HG03039 (cell line): ENCODE measurements at regions not wholly inside any gene's neighbourhood (a gene's known extent, or its start where the extent isn't known, plus 50 kb on each side); places are given as distances from the start of the nearest gene placed in this dataset.

Experiments used
- ATAC-seq: cut with Tn5 transposase; IDR thresholded peaks from one replicate; pipeline ENCODE4 v1.9.1; 2021; ENCODE audit warnings: mild to moderate bottlenecking, moderate library complexity; ENCODE audit not compliant: unreplicated experiment

- no peak for ATAC-seq
Measured at GRCh38 chr3:15942936-15943335, 145.2 kb upstream of the ANKRD28 start.

DNA sequence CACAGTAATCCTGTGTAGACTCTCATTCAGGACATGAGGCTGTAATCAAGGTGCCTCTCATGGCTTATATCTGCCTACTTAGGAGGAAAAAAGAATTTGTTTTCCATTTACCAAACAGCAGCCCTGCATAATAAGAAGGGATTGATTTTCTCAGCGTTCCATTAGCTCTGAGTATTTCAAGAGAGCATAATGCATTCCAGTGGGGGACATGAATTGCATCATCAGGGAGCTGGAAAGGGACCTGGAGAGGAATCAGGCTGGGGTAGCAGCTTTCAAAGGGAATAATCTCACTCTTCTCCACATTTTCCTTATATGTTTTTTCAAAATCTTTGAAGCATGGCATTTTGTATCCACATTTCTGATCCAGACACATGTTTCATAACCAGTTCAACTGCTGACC lies 150.6 kb upstream of the ANKRD28 start:
- no peak for ATAC-seq

DNA sequence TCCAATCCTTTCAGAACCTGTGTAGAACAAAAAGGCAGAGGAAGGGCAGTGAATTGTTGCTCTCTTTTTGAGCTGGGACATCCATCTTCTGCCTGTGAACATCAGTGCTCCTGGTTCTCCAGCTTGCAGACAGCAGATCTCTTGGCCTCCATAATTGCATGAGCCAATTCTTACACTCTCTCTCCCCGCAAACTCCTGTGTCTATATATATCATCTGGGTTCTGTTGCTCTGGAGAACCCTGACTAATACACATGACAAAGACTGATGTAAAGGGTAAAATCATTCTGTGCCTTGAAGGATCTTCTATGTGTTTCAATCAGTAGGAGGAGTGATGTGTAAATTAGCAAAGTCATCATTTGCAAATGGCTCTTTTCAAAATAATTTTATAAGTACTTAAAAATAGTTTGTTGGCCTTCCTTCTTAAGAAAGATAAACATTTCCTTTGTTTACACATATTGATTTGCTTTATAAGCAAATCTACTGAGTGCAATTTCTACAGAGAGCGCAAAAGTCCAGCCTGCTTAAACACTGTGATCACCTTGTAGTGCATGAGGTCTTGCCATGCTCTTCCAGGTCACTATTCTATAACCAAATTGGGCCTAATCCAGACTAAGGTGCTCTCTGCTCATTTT lies 154.9 kb upstream of the ANKRD28 start:
- no peak for ATAC-seq

DNA sequence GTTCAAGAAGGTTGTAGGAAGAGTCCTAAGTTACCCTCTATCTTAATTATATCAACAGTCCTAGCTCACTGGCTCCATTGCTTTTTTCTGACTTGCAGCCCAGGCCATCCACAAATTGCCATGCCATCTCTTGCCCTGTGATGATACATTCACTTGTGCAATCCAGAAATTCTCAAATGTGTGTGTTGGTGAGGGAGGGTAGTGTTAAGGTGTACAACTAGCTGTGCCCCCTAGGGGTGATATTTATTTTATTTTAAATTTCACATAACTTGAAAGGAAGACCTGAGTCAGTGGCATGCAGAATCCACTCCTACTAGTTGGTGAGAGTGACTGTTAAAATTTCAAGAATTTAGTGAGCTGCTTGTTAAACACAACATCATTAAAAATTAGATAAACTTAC lies 156.1 kb upstream of the ANKRD28 start:
- no peak for ATAC-seq

GRCh38 chr3:15955968-15956367 lies 158.2 kb upstream of the ANKRD28 start:
- ATAC-seq, result no peak

DNA sequence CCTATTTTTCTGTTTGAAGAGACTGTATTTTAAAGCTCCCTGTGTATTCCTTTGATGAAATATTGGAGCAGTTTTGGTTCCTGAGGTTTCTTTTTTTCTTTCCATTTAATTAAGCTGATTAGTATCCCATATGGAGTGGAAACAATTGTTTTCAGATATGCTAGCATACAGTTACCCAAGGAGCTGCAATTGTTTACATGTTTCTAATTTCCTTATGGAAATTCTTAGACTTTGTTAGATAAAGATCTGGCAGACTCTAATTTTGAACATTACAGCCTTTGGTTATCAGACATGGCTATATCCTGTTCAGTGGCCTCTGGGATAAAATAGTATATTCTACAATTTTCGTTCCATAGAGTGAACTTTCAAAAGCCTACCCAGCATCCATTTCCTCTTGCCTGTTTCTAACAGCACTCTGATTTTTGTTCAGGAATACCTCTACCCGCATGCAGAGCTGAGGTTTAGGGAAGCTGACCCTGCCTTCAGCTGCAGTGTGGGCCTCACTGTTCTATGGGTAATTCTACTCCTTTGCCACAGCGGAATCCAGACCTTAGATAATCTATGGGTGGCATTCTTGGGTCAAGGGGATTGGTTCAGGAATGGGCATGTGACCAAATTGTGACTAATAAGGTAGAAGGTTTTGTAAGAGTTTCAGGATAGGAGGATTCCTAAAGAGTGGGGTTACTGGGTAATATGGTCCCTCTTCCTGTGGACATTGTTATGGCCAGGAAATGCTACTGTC lies 161.1 kb upstream of the ANKRD28 start:
- ATAC-seq, result no peak

GRCh38 chr3:15959434-15959811 lies 161.6 kb upstream of the ANKRD28 start:
- ATAC-seq, result no peak

GRCh38 chr3:15964605-15965442 lies 167.0 kb upstream of the ANKRD28 start:
- ATAC-seq, result no peak

- no peak for ATAC-seq
Measured at GRCh38 chr3:15967577-15967976, 169.8 kb upstream of the ANKRD28 start.

- no peak for ATAC-seq
Measured at GRCh38 chr3:15969874-15970640, 172.3 kb upstream of the ANKRD28 start.

DNA sequence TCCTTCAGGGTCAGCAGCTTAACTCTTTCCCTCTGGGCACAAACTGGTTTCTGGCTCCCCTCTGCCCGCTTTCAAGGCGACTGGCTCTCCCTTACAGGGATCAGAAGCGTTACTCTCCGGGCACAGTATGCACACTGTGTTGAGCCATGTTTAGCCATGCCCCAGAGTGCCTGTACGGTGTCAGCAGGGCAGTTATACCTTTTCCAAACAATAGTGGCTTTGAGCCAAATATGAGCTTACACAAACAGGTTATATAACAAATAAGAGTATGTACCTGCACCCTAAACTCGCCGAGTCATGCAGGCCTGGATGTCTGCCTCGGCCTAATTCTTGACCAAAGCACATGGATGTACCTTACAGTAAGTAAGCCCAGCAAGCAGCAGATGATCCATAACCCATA lies 175.6 kb upstream of the ANKRD28 start:
- ATAC-seq, result no peak

GRCh38 chr3:15973940-15974339 lies 176.2 kb upstream of the ANKRD28 start:
- no peak for ATAC-seq

DNA sequence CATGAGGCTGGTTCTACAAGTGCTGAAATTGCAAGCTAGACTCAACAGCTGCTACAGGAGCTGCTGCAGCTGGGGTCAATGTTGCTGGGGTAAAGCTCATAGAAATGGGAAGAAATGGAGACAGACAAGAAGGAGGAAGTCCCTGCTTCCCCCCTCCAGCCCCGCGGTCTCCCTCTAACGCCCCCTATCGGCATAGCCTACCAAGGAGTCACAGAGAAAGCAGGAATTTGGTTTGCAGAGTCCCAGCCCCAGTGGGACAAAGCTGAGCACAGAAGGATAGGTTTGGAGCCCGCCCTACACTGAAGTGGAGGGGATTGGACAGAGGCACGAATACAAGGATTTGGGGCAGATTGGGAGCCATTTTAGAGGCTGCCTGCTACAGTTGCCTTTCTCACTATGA lies 176.9 kb upstream of the ANKRD28 start:
- ATAC-seq, result no peak

DNA sequence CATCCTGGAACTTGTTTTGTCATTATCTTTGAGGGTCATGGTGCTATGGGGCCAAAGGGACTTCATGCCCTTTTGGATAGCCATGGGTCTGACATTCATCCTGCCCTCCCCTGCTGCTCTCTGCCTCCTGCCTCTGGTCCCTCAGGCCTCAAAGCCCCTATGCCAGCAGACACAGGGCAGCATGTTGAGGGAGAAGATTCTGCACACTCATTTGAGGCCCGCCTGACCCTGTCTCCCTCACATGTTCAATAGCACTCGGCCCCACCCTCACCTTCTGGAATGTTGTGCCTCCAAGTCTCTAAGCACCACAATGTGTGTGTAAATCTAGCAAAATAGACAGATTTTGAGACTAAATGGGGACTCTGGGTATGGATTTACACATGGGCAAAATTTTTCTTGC lies 178.7 kb upstream of the ANKRD28 start:
- ATAC-seq, result no peak

DNA sequence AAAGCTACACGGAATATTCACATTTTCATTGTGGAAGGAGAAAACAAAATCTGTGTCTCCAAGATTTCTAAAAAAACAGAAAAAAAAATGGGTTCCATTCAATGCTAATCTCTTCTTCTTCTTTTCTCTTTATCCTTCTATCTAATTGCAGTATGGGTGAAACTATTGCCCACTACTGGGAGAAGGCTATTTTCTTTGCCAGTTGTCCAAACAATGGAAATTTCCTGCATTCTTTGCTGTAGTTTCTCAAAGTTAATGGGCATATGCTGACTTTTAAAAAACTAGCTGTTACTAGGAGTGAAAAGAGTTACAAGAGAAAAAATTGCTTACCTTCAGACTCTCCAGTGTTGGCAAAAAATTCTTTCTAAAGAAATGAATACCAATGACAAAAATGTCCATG lies 179.3 kb upstream of the ANKRD28 start:
- ATAC-seq, result no peak

DNA sequence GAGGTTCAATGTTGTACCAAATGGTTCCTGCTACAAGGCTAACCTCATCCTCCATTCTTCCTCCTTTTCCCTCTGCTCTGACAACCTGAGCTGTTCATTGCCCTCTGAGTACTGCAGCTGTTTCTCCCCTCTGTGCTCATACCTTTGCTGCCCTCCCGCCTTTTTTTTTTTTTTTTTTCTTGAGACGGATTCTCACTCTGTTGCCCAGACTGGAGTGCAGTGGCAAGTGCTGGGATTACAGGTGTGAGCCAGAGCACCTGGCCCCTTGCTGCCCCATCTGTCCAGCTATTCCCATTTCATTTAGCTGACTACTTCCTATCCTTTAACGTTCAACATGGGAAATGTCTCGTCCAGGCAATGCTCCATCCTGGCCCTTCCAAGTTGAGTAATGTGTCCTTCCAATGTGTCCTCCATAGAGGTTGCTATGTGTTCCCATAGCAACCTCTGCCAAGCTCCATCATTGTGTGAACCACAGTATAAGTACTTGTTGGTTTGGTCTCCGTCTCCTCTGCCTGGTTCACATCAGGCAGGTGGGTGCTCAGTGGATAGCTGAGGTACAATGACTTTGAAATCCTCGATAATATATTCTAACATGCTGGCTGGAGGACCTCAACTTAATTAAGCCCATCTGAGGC lies 179.9 kb upstream of the ANKRD28 start:
- no peak for ATAC-seq

- no peak for ATAC-seq
Measured at GRCh38 chr3:15978801-15979200, 181.0 kb upstream of the ANKRD28 start.

GRCh38 chr3:15979495-15979894 lies 181.7 kb upstream of the ANKRD28 start:
- no peak for ATAC-seq

- no peak for ATAC-seq
Measured at GRCh38 chr3:15979900-15980299, 182.1 kb upstream of the ANKRD28 start.

- ATAC-seq, result no peak
Measured at GRCh38 chr3:15982243-15982642, 184.5 kb upstream of the ANKRD28 start.
